ENCODE measurements at regions not wholly inside any gene's neighbourhood (a gene's known extent, or its start where the extent isn't known, plus 50 kb on each side); places are given as distances from the start of the nearest gene placed in this dataset.

GRCh38 chr19:30320466-30320865 lies 51.7 kb upstream of the ZNF536 start:
- Histone ChIP-seq H3K4me1 (ENCODE audit: control insufficient read depth in 4 of 4, insufficient read depth in 4 of 4, low read length in 3 of 4) (no peaks in the 10 kb centered on the region), H3K9ac (ENCODE audit: low read depth in 1 of 2, low read length in 2 of 2) (no peak overlapping the region), H3K9me3 (ENCODE audit: control insufficient read depth in 4 of 4, low read length in 3 of 4) (no peaks in the 10 kb centered on the region), H3K4me3 (ENCODE audit: low read depth in 1 of 3, low read length in 3 of 3) (no peak overlapping the region), H3K36me3 (ENCODE audit: control insufficient read depth in 4 of 4, insufficient read depth in 3 of 4, low read depth in 1 of 4, low read length in 3 of 4) (no peaks in the 10 kb centered on the region), H3K27ac (ENCODE audit: low read depth in 1 of 2, low read length in 2 of 2) (no peak overlapping the region), H3K27me3 (ENCODE audit: control insufficient read depth in 4 of 4, insufficient read depth in 4 of 4, low read length in 3 of 4) (peaks cover 0 to 5% (median 0%) of the 10 kb centered on the region in 4 donors)
- no peak for TF ChIP-seq GABPA (IDR thresholded peaks at IDR 0.05 in 1 of 2, conservative IDR thresholded peaks at IDR 0.05 in 1 of 2)
- no peak for TF ChIP-seq FOXA1 (IDR thresholded peaks at IDR 0.05)
- no peak for TF ChIP-seq EGR1 (IDR thresholded peaks at IDR 0.05; ENCODE audit: low read depth in 2 of 2)
- no peak for TF ChIP-seq RAD21 (IDR thresholded peaks at IDR 0.05)
- no peak for DNase-seq (ENCODE audit: low spot score)
- WGBS, result 73% methylated on average over 15 of the region's 15 CpGs

- Histone ChIP-seq H3K27me3 (ENCODE audit: control insufficient read depth in 4 of 4, insufficient read depth in 4 of 4, low read length in 3 of 4) (peaks cover 0 to 5% (median 0%) of the 10 kb centered on the region in 4 donors), H3K36me3 (ENCODE audit: control insufficient read depth in 4 of 4, insufficient read depth in 3 of 4, low read depth in 1 of 4, low read length in 3 of 4) (no peaks in the 10 kb centered on the region), H3K4me3 (ENCODE audit: low read depth in 1 of 3, low read length in 3 of 3) (no peak overlapping the region), H3K4me1 (ENCODE audit: control insufficient read depth in 4 of 4, insufficient read depth in 4 of 4, low read length in 3 of 4) (no peaks in the 10 kb centered on the region), H3K9ac (ENCODE audit: low read depth in 1 of 2, low read length in 2 of 2) (no peak overlapping the region), H3K9me3 (ENCODE audit: control insufficient read depth in 4 of 4, low read length in 3 of 4) (no peaks in the 10 kb centered on the region), H3K27ac (ENCODE audit: low read depth in 1 of 2, low read length in 2 of 2) (no peak overlapping the region)
- TF ChIP-seq FOXA1 (IDR thresholded peaks at IDR 0.05) (no peak), TAF1 (conservative IDR thresholded peaks at IDR 0.05) (no peak), RAD21 (IDR thresholded peaks at IDR 0.05) (no peak)
- WGBS, result 85% methylated on average over 11 of the region's 11 CpGs
- DNase-seq (ENCODE audit: low spot score), result no peak
Observed at GRCh38 chr19:30320916-30321315, 51.3 kb upstream of the ZNF536 start.

All from liver (tissue), 7 donors.